NCI-H510A treated with DMSO at 0.1 percent for 48 hours (cell line): ENCODE measurements at regions not wholly inside any gene's neighbourhood (a gene's known extent, or its start where the extent isn't known, plus 50 kb on each side); places are given as distances from the start of the nearest gene placed in this dataset.

Source experiments
- DNase-seq: peaks from one replicate; lab custom pipeline; 2025; lab: John Stamatoyannopoulos, UW

- no peak for DNase-seq
These were observed 228.0 kb upstream of the ADAMTS9 start for GRCh38 chr3:64915778-64916177.

- no peak for DNase-seq
These were observed 225.7 kb upstream of the ADAMTS9 start for GRCh38 chr3:64913515-64913914.

GRCh38 chr3:64911138-64911537, 223.3 kb upstream of the ADAMTS9 start:
- no peak for DNase-seq

- DNase-seq, result no peak
These were observed 222.1 kb upstream of the ADAMTS9 start for GRCh38 chr3:64909757-64910467.

- no peak for DNase-seq
These were observed 221.2 kb upstream of the ADAMTS9 start for GRCh38 chr3:64909011-64909410.

- DNase-seq, result no peak
These were observed 220.5 kb upstream of the ADAMTS9 start for GRCh38 chr3:64908251-64908685.

GRCh38 chr3:64905906-64906410, 218.2 kb upstream of the ADAMTS9 start:
- DNase-seq, result no peak

- DNase-seq, result no peak
These were observed 215.2 kb upstream of the ADAMTS9 start for GRCh38 chr3:64903006-64903405.

- DNase-seq, result no peak
These were observed 214.3 kb upstream of the ADAMTS9 start for GRCh38 chr3:64901986-64902516.

- no peak for DNase-seq
These were observed 213.7 kb upstream of the ADAMTS9 start for GRCh38 chr3:64901522-64901885.

- no peak for DNase-seq
These were observed 213.1 kb upstream of the ADAMTS9 start for GRCh38 chr3:64900617-64901521.

- no peak for DNase-seq
These were observed 212.4 kb upstream of the ADAMTS9 start for GRCh38 chr3:64900156-64900555.

- DNase-seq, result no peak
These were observed 211.1 kb upstream of the ADAMTS9 start for GRCh38 chr3:64898941-64899340.

GRCh38 chr3:64895991-64896895, 208.4 kb upstream of the ADAMTS9 start:
- DNase-seq, result no peak

GRCh38 chr3:64895106-64895990, 207.5 kb upstream of the ADAMTS9 start:
- DNase-seq, result no peak

- DNase-seq, result no peak
These were observed 206.2 kb upstream of the ADAMTS9 start for GRCh38 chr3:64894006-64894405.

- DNase-seq, result no peak
These were observed 205.0 kb upstream of the ADAMTS9 start for GRCh38 chr3:64892671-64893309.

- no peak for DNase-seq
These were observed 203.2 kb upstream of the ADAMTS9 start for GRCh38 chr3:64891021-64891420.

- DNase-seq, result no peak
These were observed 202.7 kb upstream of the ADAMTS9 start for GRCh38 chr3:64890466-64890865.

GRCh38 chr3:64890006-64890405, 202.2 kb upstream of the ADAMTS9 start:
- no peak for DNase-seq
